ENCODE measurements at regions not wholly inside any gene's neighbourhood (a gene's known extent, or its start where the extent isn't known, plus 50 kb on each side); places are given as distances from the start of the nearest gene placed in this dataset.

DNA sequence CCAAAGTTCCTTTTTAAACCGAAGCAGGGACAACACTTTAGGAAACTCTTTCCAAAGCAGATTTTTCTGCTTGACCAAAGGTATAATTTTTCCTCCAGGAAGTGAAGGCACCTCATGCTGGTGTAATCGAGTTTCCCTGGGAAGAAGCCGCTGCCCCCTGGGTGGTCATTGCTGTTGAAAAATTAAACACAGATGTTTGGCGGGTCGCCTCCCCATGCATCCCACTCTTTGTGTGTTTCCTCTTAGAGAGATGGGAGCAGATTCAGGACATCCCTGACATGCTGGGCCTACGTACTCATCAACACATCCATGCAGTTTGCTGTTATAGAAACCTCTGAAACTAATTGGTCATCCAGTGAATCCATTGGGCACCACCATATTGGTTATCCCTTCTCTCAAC lies 179.2 kb upstream of the HCCS start:
- Histone ChIP-seq H3K23me2 (ENCODE audit: low read depth, low read length) (no peaks in the 10 kb centered on the region), H3K56ac (replicated peaks; ENCODE audit: insufficient read length, low read depth, low read length) (no peak overlapping the region), H4K5ac (ENCODE audit: insufficient read length, low read depth, low read length) (no peak overlapping the region), H3K27me3 (replicated peaks in 1 of 4; ENCODE audit: control insufficient read depth in 3 of 4, extremely low read depth in 1 of 4, insufficient read depth in 3 of 4, low read length in 3 of 4) (no peaks in the 10 kb centered on the region), H2BK12ac (ENCODE audit: low read depth, low read length) (no peak overlapping the region), H3K27ac (ENCODE audit: low read depth, low read length) (no peak overlapping the region), H2BK120ac (replicated peaks; ENCODE audit: low read depth, low read length) (no peak overlapping the region), H3K4me2 (ENCODE audit: insufficient read depth in 1 of 2, low read depth in 2 of 2, low read length in 2 of 2) (no peak overlapping the region), H3K14ac (ENCODE audit: insufficient read length) (no peak overlapping the region), H3K9ac (replicated peaks in 1 of 4; ENCODE audit: extremely low read depth in 1 of 4, low read depth in 3 of 4, low read length in 3 of 4) (no peak overlapping the region), H3K4me3 (ENCODE audit: extremely low read depth in 1 of 4, insufficient read depth in 2 of 4, low read depth in 3 of 4, low read length in 4 of 4) (no peak overlapping the region), H3K79me1 (ENCODE audit: low read depth, low read length) (no peaks in the 10 kb centered on the region), H4K20me1 (replicated peaks in 1 of 2; ENCODE audit: control insufficient read depth in 1 of 2, insufficient read depth in 2 of 2, low read length in 2 of 2) (no peaks in the 10 kb centered on the region), H3K23ac (ENCODE audit: insufficient read length) (no peak overlapping the region), H2BK15ac (ENCODE audit: low read length) (no peak overlapping the region), H3K9me3 (ENCODE audit: insufficient read depth in 2 of 2, low read depth in 1 of 2, low read length in 1 of 2) (no peaks in the 10 kb centered on the region), H4K91ac (replicated peaks; ENCODE audit: insufficient read length, low read length) (no peak overlapping the region), H2AFZ (ENCODE audit: low read length) (no peak overlapping the region), H2BK5ac (ENCODE audit: low read depth, low read length) (no peak overlapping the region), H3K4me1 (replicated peaks in 1 of 4; ENCODE audit: control insufficient read depth in 3 of 4, insufficient read depth in 4 of 4, low read length in 3 of 4) (no peaks in the 10 kb centered on the region), H2BK20ac (ENCODE audit: low read length) (no peak overlapping the region), H4K8ac (ENCODE audit: extremely low read depth, insufficient read depth, low read length) (no peak overlapping the region), H3K36me3 (ENCODE audit: control insufficient read depth in 2 of 4, insufficient read depth in 4 of 4, low read length in 3 of 4) (no peaks in the 10 kb centered on the region), H2AK5ac (ENCODE audit: low read depth, low read length) (no peak overlapping the region), H3K79me2 (ENCODE audit: control insufficient read depth in 1 of 2, insufficient read depth in 2 of 2, low read length in 2 of 2) (no peaks in the 10 kb centered on the region), H3K4ac (replicated peaks; ENCODE audit: insufficient read length, low read depth, low read length) (no peak overlapping the region), H3K18ac (ENCODE audit: extremely low read depth, low read length) (no peak overlapping the region)
- ChIA-PET POLR2A (ENCODE audit: partially characterized antibody) (no interaction called here), CTCF (ENCODE audit: partially characterized antibody) (no interaction called here)
- no peak for FAIRE-seq
- TF ChIP-seq FOSL1 (IDR thresholded peaks at IDR 0.05; ENCODE audit: insufficient read depth, low read depth, low read length) (no peak), CTBP2 (IDR thresholded peaks at IDR 0.05; ENCODE audit: borderline replicate concordance, insufficient read depth, insufficient read length, low read length) (no peak), KDM4A (IDR thresholded peaks at IDR 0.05; ENCODE audit: low read depth, low read length, severe bottlenecking) (no peak), GABPA (IDR thresholded peaks at IDR 0.05; ENCODE audit: borderline replicate concordance, insufficient read depth, low read length) (no peak), CHD2 (IDR thresholded peaks at IDR 0.05; ENCODE audit: low read length) (no peak), SIN3A (conservative IDR thresholded peaks at IDR 0.05 in 1 of 2, IDR thresholded peaks at IDR 0.05 in 1 of 2; ENCODE audit: low read depth in 1 of 2, low read length in 2 of 2) (no peak), RFX5 (IDR thresholded peaks at IDR 0.05; ENCODE audit: borderline replicate concordance, low read depth, low read length) (no peak), TAF7 (optimal IDR thresholded peaks at IDR 0.05; ENCODE audit: borderline replicate concordance, low read depth, low read length) (no peak), SRF (IDR thresholded peaks at IDR 0.05; ENCODE audit: low read depth, low read length) (no peak), SAP30 (IDR thresholded peaks at IDR 0.05; ENCODE audit: insufficient read depth, insufficient replicate concordance, low read length) (no peak), HDAC2 (IDR thresholded peaks at IDR 0.05; ENCODE audit: borderline replicate concordance in 1 of 2, low read depth in 2 of 2, low read length in 2 of 2) (no peak)
- TF ChIP-seq, protein P1, sequence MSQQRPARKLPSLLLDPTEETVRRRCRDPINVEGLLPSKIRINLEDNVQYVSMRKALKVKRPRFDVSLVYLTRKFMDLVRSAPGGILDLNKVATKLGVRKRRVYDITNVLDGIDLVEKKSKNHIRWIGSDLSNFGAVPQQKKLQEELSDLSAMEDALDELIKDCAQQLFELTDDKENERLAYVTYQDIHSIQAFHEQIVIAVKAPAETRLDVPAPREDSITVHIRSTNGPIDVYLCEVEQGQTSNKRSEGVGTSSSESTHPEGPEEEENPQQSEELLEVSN (IDR thresholded peaks at IDR 0.05) = no peak
- 96% methylated on average over 6 of the region's 6 CpGs; no CpG with 5 or more reads in 1 of the 2 experiments for WGBS, 2 experiments (ENCODE audit: extremely low coverage in 1 of 2, insufficient coverage in 1 of 2, insufficient read length in 1 of 2, insufficient replicate concordance in 2 of 2, low coverage in 1 of 2, low lambda C conversion rate in 2 of 2, missing lambda C conversion rate in 1 of 2)
- DNase-seq (ENCODE audit: low read depth in 1 of 2, low spot score in 2 of 2) = no peak
